ENCODE measurements at regions not wholly inside any gene's neighbourhood (a gene's known extent, or its start where the extent isn't known, plus 50 kb on each side); places are given as distances from the start of the nearest gene placed in this dataset.

DNA sequence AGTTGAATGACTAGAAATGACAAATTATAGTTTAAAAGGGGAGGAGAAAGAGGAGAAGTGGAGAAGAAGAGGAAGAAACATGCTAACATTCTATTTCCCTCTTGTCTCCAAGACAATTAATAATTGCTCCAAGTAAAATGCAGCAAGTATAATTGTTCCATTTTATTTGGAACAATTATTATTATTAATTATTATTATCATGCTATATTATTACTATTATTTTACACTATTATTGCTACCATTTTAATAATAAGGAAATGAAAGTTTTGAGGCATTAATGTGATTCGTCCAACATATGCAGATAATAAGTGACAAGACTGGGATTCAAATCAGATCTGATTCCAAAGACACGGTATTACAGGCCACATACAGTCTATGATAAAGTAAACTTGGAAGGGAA is 293.6 kb upstream of the ZC3H12C start:
- Mint-ChIP-seq H3K4me3 (no peak overlapping the region), H3K27me3 (ENCODE audit: insufficient read depth, low read depth, poor library complexity) (no peaks in the 10 kb centered on the region), H3K9me3 (peaks cover 3% of the 10 kb centered on the region; the same call in 1 of the 3 replicates), H3K27ac (no peak overlapping the region), H3K36me3 (ENCODE audit: low read depth) (no peaks in the 10 kb centered on the region), H3K4me1 (no peaks in the 10 kb centered on the region)
- Histone ChIP-seq H3K27me3 (ENCODE audit: insufficient read depth) (no peaks in the 10 kb centered on the region), H4K20me1 (replicated peaks; ENCODE audit: insufficient read depth) (no peaks in the 10 kb centered on the region), H3K9me2 (ENCODE audit: insufficient read depth) (0 out of 2 replicates have a peak, but pooled peaks cover 6% of the 10 kb centered on the region), H3K4me3 (no peak overlapping the region), H2AFZ (no peak overlapping the region), H3K4me2 (no peak overlapping the region), H3K27ac (ENCODE audit: low read depth) (no peak overlapping the region), H3F3A (replicated peaks; ENCODE audit: low read depth) (no peaks in the 10 kb centered on the region), H3K79me2 (replicated peaks; ENCODE audit: insufficient read depth) (no peaks in the 10 kb centered on the region), H3K4me1 (ENCODE audit: insufficient read depth) (no peaks in the 10 kb centered on the region), H3K36me3 (ENCODE audit: insufficient read depth) (no peaks in the 10 kb centered on the region)
- TF ChIP-seq POLR2AphosphoS5 (IDR thresholded peaks at IDR 0.05; ENCODE audit: low read depth) = no peak
- no peak for DNase-seq (ENCODE audit: low spot score)
- ATAC-seq = no peak

DNA sequence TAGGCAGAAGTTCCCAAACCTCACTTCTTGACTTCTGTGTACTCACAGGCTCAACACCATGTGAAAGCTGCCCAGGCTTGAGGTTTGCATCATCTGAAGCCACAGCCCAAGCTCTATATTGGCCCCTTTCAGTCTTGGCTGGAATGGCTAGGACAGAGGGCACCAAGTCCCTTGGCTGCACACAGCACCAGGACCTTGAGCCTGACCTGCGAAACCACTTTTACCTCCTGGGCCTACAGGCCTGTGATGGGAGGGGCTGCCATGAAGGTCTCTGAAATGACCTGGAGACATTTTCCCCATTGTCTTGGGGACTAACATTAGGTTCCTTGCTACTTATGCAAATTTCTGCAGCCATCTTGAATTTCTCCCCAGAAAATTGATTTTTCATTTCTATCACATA is 288.3 kb upstream of the ZC3H12C start:
- ATAC-seq (no peak), DNase-seq (ENCODE audit: low spot score) (no peak)
- Mint-ChIP-seq H3K27ac (no peak overlapping the region), H3K4me3 (no peak overlapping the region), H3K36me3 (ENCODE audit: low read depth) (no peaks in the 10 kb centered on the region; the same call in 1 of the 3 replicates), H3K9me3 (peaks cover 10% of the 10 kb centered on the region; the same call in 2 of the 3 replicates), H3K27me3 (ENCODE audit: insufficient read depth, low read depth, poor library complexity) (no peaks in the 10 kb centered on the region), H3K4me1 (no peaks in the 10 kb centered on the region)
- Histone ChIP-seq H2AFZ (no peak overlapping the region), H3K9me2 (ENCODE audit: insufficient read depth) (peaks cover 11% of the 10 kb centered on the region; the same call in 1 of the 2 replicates), H3F3A (replicated peaks; ENCODE audit: low read depth) (no peaks in the 10 kb centered on the region), H3K27ac (ENCODE audit: low read depth) (no peak overlapping the region), H3K79me2 (replicated peaks; ENCODE audit: insufficient read depth) (no peaks in the 10 kb centered on the region), H3K4me3 (no peak overlapping the region), H3K4me2 (no peak overlapping the region), H3K4me1 (ENCODE audit: insufficient read depth) (no peaks in the 10 kb centered on the region), H3K36me3 (ENCODE audit: insufficient read depth) (no peaks in the 10 kb centered on the region), H4K20me1 (replicated peaks; ENCODE audit: insufficient read depth) (no peaks in the 10 kb centered on the region), H3K27me3 (ENCODE audit: insufficient read depth) (no peaks in the 10 kb centered on the region)
- TF ChIP-seq NANOG (IDR thresholded peaks at IDR 0.05; ENCODE audit: borderline replicate concordance) (no peak), ZNF331 (CRISPR knock-in tag; IDR thresholded peaks at IDR 0.05; ENCODE audit: low read depth) (no peak), ZNF114 (CRISPR knock-in tag; IDR thresholded peaks at IDR 0.05) (no peak), CREB1 (CRISPR knock-in tag; IDR thresholded peaks at IDR 0.05; ENCODE audit: low read depth) (no peak), EZH2phosphoT487 (IDR thresholded peaks at IDR 0.05; ENCODE audit: unreplicated experiment) (no peak), POLR2AphosphoS5 (IDR thresholded peaks at IDR 0.05; ENCODE audit: low read depth) (no peak)
- TF ChIP-seq, protein P1, sequence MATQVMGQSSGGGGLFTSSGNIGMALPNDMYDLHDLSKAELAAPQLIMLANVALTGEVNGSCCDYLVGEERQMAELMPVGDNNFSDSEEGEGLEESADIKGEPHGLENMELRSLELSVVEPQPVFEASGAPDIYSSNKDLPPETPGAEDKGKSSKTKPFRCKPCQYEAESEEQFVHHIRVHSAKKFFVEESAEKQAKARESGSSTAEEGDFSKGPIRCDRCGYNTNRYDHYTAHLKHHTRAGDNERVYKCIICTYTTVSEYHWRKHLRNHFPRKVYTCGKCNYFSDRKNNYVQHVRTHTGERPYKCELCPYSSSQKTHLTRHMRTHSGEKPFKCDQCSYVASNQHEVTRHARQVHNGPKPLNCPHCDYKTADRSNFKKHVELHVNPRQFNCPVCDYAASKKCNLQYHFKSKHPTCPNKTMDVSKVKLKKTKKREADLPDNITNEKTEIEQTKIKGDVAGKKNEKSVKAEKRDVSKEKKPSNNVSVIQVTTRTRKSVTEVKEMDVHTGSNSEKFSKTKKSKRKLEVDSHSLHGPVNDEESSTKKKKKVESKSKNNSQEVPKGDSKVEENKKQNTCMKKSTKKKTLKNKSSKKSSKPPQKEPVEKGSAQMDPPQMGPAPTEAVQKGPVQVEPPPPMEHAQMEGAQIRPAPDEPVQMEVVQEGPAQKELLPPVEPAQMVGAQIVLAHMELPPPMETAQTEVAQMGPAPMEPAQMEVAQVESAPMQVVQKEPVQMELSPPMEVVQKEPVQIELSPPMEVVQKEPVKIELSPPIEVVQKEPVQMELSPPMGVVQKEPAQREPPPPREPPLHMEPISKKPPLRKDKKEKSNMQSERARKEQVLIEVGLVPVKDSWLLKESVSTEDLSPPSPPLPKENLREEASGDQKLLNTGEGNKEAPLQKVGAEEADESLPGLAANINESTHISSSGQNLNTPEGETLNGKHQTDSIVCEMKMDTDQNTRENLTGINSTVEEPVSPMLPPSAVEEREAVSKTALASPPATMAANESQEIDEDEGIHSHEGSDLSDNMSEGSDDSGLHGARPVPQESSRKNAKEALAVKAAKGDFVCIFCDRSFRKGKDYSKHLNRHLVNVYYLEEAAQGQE (IDR thresholded peaks at IDR 0.05; ENCODE audit: unreplicated experiment) = no peak
- TF ChIP-seq, protein P2, sequence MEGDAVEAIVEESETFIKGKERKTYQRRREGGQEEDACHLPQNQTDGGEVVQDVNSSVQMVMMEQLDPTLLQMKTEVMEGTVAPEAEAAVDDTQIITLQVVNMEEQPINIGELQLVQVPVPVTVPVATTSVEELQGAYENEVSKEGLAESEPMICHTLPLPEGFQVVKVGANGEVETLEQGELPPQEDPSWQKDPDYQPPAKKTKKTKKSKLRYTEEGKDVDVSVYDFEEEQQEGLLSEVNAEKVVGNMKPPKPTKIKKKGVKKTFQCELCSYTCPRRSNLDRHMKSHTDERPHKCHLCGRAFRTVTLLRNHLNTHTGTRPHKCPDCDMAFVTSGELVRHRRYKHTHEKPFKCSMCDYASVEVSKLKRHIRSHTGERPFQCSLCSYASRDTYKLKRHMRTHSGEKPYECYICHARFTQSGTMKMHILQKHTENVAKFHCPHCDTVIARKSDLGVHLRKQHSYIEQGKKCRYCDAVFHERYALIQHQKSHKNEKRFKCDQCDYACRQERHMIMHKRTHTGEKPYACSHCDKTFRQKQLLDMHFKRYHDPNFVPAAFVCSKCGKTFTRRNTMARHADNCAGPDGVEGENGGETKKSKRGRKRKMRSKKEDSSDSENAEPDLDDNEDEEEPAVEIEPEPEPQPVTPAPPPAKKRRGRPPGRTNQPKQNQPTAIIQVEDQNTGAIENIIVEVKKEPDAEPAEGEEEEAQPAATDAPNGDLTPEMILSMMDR (conservative IDR thresholded peaks at IDR 0.05; ENCODE audit: low read depth in 2 of 2) = no peak
- TF ChIP-seq, protein P3, sequence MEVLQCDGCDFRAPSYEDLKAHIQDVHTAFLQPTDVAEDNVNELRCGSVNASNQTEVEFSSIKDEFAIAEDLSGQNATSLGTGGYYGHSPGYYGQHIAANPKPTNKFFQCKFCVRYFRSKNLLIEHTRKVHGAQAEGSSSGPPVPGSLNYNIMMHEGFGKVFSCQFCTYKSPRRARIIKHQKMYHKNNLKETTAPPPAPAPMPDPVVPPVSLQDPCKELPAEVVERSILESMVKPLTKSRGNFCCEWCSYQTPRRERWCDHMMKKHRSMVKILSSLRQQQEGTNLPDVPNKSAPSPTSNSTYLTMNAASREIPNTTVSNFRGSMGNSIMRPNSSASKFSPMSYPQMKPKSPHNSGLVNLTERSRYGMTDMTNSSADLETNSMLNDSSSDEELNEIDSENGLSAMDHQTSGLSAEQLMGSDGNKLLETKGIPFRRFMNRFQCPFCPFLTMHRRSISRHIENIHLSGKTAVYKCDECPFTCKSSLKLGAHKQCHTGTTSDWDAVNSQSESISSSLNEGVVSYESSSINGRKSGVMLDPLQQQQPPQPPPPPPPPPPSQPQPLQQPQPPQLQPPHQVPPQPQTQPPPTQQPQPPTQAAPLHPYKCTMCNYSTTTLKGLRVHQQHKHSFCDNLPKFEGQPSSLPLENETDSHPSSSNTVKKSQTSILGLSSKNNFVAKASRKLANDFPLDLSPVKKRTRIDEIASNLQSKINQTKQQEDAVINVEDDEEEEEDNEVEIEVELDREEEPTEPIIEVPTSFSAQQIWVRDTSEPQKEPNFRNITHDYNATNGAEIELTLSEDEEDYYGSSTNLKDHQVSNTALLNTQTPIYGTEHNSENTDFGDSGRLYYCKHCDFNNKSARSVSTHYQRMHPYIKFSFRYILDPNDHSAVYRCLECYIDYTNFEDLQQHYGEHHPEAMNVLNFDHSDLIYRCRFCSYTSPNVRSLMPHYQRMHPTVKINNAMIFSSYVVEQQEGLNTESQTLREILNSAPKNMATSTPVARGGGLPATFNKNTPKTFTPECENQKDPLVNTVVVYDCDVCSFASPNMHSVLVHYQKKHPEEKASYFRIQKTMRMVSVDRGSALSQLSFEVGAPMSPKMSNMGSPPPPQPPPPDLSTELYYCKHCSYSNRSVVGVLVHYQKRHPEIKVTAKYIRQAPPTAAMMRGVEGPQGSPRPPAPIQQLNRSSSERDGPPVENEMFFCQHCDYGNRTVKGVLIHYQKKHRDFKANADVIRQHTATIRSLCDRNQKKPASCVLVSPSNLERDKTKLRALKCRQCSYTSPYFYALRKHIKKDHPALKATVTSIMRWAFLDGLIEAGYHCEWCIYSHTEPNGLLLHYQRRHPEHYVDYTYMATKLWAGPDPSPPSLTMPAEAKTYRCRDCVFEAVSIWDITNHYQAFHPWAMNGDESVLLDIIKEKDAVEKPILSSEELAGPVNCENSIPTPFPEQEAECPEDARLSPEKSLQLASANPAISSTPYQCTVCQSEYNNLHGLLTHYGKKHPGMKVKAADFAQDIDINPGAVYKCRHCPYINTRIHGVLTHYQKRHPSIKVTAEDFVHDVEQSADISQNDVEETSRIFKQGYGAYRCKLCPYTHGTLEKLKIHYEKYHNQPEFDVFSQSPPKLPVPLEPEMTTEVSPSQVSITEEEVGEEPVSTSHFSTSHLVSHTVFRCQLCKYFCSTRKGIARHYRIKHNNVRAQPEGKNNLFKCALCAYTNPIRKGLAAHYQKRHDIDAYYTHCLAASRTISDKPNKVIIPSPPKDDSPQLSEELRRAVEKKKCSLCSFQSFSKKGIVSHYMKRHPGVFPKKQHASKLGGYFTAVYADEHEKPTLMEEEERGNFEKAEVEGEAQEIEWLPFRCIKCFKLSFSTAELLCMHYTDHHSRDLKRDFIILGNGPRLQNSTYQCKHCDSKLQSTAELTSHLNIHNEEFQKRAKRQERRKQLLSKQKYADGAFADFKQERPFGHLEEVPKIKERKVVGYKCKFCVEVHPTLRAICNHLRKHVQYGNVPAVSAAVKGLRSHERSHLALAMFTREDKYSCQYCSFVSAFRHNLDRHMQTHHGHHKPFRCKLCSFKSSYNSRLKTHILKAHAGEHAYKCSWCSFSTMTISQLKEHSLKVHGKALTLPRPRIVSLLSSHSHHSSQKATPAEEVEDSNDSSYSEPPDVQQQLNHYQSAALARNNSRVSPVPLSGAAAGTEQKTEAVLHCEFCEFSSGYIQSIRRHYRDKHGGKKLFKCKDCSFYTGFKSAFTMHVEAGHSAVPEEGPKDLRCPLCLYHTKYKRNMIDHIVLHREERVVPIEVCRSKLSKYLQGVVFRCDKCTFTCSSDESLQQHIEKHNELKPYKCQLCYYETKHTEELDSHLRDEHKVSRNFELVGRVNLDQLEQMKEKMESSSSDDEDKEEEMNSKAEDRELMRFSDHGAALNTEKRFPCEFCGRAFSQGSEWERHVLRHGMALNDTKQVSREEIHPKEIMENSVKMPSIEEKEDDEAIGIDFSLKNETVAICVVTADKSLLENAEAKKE (CRISPR knock-in tag; IDR thresholded peaks at IDR 0.05) = no peak
- TF ChIP-seq, protein P4, sequence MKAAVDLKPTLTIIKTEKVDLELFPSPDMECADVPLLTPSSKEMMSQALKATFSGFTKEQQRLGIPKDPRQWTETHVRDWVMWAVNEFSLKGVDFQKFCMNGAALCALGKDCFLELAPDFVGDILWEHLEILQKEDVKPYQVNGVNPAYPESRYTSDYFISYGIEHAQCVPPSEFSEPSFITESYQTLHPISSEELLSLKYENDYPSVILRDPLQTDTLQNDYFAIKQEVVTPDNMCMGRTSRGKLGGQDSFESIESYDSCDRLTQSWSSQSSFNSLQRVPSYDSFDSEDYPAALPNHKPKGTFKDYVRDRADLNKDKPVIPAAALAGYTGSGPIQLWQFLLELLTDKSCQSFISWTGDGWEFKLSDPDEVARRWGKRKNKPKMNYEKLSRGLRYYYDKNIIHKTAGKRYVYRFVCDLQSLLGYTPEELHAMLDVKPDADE (IDR thresholded peaks at IDR 0.05) = no peak
